ENCODE measurements at regions not wholly inside any gene's neighbourhood (a gene's known extent, or its start where the extent isn't known, plus 50 kb on each side); places are given as distances from the start of the nearest gene placed in this dataset.

DNA sequence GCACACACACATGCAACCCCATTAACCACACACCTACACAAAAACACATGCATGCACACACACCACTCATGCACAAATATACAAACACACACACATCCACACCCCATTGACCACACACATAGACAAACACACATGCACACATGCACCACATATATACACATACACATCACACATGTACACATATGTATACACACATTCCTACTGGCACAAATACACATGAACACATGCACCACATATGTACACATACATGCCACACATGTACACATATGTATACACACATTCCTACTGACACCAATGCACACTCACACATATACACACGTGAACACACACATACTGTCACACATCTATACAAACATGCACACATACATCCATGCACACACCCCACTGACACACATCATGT, 212.5 kb upstream of the PPP2R2D start:
- 0% methylated on average over 1 of the region's 1 CpG for WGBS (ENCODE audit: insufficient coverage, insufficient replicate concordance, low lambda C conversion rate, missing lambda C conversion rate)
- Histone ChIP-seq H3K36me3 (ENCODE audit: control insufficient read depth in 2 of 2, insufficient read depth in 2 of 2, low read length in 1 of 2) (no peaks in the 10 kb centered on the region), H3K9ac (ENCODE audit: control insufficient read depth, insufficient read depth, low read length) (no peak overlapping the region), H3K4me3 (no peak overlapping the region), H3K27me3 (replicated peaks in 1 of 2; ENCODE audit: control insufficient read depth in 2 of 2, insufficient read depth in 2 of 2, low read length in 1 of 2) (no peaks in the 10 kb centered on the region), H3K4me2 (ENCODE audit: control insufficient read depth, insufficient read depth) (no peak overlapping the region), H3K4me1 (ENCODE audit: control insufficient read depth, insufficient read depth, low read length) (no peaks in the 10 kb centered on the region), H3K79me2 (ENCODE audit: control insufficient read depth, insufficient read depth, low read length) (no peaks in the 10 kb centered on the region), H3K9me3 (replicated peaks; ENCODE audit: control insufficient read depth, insufficient read depth, low read length) (no peaks in the 10 kb centered on the region; the same call in 2 of the 3 replicates), H3K27ac (ENCODE audit: control insufficient read depth, insufficient read depth) (no peak overlapping the region), H4K20me1 (ENCODE audit: control insufficient read depth, insufficient read depth) (no peaks in the 10 kb centered on the region), H2AFZ (ENCODE audit: control insufficient read depth, low read depth, low read length) (no peak overlapping the region)
- SMC1A ChIA-PET (ENCODE audit: uncharacterized antibody, unreplicated experiment): no interaction called here
- ATAC-seq (no peak), DNase-seq (ENCODE audit: low read depth, low spot score) (no peak), FAIRE-seq (no peak)
- no peak for TF ChIP-seq GATAD2B (conservative IDR thresholded peaks at IDR 0.05; ENCODE audit: low read depth)
- TF ChIP-seq STAT3 (IDR thresholded peaks at IDR 0.05; ENCODE audit: low read depth, low read length): no peak
- TF ChIP-seq JUNB (IDR thresholded peaks at IDR 0.05): no peak
- TF ChIP-seq IRF4 (IDR thresholded peaks at IDR 0.05; ENCODE audit: low read depth, low read length): no peak
- no peak for TF ChIP-seq YBX1 (IDR thresholded peaks at IDR 0.05)
- TF ChIP-seq PML (IDR thresholded peaks at IDR 0.05; ENCODE audit: low read length): no peak
- no peak for TF ChIP-seq HCFC1 (IDR thresholded peaks at IDR 0.05; ENCODE audit: low read length)
- TF ChIP-seq RBBP5 (conservative IDR thresholded peaks at IDR 0.05): no peak
- TF ChIP-seq EED (IDR thresholded peaks at IDR 0.05; ENCODE audit: low read depth): no peak
- TF ChIP-seq, protein P1, sequence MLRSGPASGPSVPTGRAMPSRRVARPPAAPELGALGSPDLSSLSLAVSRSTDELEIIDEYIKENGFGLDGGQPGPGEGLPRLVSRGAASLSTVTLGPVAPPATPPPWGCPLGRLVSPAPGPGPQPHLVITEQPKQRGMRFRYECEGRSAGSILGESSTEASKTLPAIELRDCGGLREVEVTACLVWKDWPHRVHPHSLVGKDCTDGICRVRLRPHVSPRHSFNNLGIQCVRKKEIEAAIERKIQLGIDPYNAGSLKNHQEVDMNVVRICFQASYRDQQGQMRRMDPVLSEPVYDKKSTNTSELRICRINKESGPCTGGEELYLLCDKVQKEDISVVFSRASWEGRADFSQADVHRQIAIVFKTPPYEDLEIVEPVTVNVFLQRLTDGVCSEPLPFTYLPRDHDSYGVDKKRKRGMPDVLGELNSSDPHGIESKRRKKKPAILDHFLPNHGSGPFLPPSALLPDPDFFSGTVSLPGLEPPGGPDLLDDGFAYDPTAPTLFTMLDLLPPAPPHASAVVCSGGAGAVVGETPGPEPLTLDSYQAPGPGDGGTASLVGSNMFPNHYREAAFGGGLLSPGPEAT (IDR thresholded peaks at IDR 0.05; ENCODE audit: low read depth): no peak
- TF ChIP-seq, protein P2, sequence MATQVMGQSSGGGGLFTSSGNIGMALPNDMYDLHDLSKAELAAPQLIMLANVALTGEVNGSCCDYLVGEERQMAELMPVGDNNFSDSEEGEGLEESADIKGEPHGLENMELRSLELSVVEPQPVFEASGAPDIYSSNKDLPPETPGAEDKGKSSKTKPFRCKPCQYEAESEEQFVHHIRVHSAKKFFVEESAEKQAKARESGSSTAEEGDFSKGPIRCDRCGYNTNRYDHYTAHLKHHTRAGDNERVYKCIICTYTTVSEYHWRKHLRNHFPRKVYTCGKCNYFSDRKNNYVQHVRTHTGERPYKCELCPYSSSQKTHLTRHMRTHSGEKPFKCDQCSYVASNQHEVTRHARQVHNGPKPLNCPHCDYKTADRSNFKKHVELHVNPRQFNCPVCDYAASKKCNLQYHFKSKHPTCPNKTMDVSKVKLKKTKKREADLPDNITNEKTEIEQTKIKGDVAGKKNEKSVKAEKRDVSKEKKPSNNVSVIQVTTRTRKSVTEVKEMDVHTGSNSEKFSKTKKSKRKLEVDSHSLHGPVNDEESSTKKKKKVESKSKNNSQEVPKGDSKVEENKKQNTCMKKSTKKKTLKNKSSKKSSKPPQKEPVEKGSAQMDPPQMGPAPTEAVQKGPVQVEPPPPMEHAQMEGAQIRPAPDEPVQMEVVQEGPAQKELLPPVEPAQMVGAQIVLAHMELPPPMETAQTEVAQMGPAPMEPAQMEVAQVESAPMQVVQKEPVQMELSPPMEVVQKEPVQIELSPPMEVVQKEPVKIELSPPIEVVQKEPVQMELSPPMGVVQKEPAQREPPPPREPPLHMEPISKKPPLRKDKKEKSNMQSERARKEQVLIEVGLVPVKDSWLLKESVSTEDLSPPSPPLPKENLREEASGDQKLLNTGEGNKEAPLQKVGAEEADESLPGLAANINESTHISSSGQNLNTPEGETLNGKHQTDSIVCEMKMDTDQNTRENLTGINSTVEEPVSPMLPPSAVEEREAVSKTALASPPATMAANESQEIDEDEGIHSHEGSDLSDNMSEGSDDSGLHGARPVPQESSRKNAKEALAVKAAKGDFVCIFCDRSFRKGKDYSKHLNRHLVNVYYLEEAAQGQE (IDR thresholded peaks at IDR 0.05; ENCODE audit: low read depth, low read length): no peak
- TF ChIP-seq ZZZ3 (IDR thresholded peaks at IDR 0.05; ENCODE audit: control insufficient read depth, insufficient read length, low read depth): no peak
- POLR2A ChIA-PET: no interaction called here
- CTCF ChIA-PET: interaction anchor here (0.9 kb wide), 1 partner anchor 99 kb away, joined by 3 read pairs; no protein-coding TSS in a partner anchor
- BruUV-seq (replicated peaks): no TSS peak
- in situ Hi-C loops (cut with MboI): no loop called here
- intact Hi-C loops (cut with micrococcal nuclease; ENCODE audit: unreplicated experiment): no loop called here
- RAD21 ChIA-PET (ENCODE audit: unreplicated experiment): no interaction called here
